ENCODE measurements at regions not wholly inside any gene's neighbourhood (a gene's known extent, or its start where the extent isn't known, plus 50 kb on each side); places are given as distances from the start of the nearest gene placed in this dataset.
"Not testable (repeated sequence)": the region's sequence is repeated elsewhere in the genome, so short reads cannot be mapped to it uniquely, and the experiment has no call there.

DNA sequence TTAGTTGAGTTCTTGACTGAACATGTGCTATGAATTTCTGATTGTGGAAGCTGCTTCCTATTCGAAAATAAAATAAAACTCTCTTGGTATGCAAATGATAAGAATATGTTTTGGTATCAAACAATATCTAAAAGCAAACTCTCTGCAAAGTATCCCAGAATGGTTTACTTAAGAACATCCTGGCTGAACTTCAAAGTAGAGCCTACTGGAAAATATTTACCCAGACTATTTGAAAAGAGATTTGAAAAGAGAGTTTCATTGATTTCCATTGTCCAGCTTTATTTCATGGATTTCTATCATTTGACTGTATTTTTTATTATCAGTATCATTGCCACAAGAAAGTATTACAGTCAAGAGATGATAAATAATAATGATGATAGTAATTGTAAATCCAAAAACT is 171.1 kb upstream of the SLC7A11 start:
- no peak for DNase-seq

DNA sequence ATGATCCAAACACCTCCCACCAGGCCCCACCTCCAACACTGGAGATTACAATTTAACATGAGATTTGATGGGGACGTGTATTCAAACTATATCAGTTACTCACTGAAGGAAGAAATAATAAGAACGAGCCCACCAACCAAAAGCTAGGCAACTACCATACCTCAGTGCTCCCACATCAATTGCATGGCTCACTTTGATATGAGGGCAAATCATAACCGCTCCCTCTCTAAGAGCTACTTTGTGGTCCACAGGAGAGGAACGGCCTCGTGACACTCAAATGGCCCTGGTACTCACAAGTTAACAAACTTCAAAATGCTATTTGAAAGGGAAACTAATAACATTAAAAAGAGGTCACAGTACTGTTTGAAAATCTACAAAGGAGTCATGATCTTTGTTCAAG is 170.7 kb upstream of the SLC7A11 start:
- DNase-seq: no peak

DNA sequence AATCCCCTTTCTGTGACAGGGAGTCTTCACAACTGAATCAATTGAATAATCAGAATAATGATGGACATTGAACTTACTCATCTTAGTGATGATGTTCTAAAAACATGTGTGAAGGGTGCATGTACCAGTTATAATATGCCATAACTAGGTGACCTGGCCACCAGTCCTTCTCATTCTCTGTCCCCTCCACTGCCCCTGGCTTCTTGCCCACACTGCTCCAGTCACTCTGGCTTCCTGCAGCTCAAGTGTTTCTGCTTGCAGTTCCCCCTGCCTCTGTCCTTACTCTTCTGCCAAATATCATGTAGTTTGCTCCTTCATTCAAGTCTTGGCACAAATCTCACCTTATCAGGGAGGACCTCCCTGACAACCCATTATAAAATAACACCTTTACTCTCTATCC is 168.1 kb upstream of the SLC7A11 start:
- DNase-seq: no peak

DNA sequence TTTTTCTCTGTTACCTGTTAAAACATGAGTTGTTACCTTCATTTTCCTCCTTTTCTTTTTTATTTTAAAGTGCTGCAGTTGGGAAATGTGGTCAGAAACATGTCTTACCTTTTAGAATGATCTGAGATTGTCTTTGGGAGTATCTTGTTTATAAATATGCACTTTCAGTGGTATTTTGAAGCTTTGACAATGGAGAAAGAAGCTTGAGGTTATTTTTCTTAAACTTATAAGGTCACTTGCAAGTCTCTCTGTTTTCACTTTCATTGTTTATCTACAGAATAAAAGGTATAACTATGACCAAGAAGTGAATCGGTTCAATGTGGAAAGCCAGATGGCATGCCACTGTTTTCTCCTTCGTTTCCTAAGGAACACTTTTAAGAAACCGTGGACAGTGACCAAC is 167.5 kb upstream of the SLC7A11 start:
- DNase-seq: no peak

DNA sequence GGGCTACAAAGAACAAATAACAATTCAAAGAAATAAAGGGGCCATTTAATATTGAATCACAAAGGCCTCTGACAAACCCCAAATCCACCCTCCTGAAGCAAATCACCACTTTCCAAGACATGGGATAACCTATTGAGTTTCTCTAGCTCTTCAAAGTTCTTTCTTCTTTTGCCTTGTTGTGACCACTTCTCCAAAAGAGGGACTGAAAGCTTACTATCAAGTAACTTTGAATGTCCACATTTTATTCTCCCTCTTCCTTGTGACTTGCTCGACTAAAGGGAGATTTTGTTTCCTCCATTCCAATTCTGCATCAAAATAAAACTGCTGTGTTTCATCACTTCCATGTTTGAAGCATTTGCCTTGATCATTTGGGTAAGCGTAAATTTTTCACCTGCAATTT is 166.6 kb upstream of the SLC7A11 start:
- DNase-seq: no peak

DNA sequence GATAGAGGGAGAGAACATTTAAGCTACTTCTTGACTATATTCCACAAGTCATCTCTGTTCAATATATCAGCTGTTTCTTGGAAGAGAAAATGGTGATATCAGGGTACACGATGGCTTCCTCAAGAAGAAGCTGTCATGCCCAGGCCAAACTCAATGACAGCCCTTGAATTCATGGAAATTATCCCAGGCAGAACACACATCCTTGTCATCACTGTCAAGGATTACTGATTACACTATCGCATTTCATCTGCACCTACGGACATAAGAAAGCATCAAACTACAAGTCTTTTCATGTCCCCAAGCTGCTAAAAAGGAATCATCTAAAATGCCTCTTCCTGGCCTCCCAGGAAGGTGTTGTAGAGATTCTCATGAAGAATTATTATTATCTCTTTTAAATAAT is 165.2 kb upstream of the SLC7A11 start:
- DNase-seq: no peak

DNA sequence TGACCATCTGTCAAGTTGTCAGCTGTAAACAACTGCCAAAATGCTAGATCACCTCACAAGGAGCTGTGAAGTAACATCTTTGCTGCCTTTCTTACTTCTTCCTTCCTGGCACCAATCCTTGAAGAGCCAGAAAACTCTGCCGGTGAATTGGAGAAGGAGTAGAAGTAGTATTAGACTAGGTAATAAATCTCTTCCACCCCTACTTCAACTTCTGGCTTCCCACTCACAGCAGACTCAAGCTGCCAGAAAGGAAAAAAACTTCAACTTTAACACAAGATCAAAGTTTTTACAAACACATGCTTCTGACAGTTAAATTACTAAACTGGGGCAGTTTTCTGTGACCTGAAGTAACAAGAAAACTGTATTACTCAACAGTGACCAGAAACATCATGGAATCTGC is 164.7 kb upstream of the SLC7A11 start:
- DNase-seq: no peak

DNA sequence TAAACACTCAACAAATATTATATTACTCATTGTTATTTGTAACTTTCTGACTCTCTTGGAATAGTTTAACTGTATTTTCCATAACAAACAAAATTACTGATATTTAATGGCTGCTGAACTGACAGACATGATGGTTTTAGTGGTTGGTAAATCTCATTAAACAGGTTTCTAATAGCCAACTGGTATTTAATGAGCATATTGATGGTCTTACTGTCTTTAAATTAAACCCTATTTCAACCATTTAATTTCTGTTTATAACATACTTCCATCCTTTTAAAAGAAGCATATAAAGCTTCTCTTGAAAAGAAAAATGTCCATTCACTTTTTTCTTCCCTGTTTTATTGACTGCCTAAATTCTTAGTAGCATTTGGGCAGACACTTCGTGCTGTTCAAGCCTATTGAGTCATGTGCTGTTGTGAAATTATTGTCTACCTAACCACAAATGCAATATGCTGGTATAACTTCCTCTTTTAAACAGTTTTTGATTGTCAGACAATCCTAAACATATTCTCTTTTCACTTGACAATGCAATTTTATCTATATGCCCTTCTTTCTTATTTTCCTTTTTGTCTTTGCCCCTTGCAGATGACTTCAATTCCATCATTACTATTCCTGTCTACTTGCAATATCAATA is 163.9 kb upstream of the SLC7A11 start:
- no peak for DNase-seq

DNA sequence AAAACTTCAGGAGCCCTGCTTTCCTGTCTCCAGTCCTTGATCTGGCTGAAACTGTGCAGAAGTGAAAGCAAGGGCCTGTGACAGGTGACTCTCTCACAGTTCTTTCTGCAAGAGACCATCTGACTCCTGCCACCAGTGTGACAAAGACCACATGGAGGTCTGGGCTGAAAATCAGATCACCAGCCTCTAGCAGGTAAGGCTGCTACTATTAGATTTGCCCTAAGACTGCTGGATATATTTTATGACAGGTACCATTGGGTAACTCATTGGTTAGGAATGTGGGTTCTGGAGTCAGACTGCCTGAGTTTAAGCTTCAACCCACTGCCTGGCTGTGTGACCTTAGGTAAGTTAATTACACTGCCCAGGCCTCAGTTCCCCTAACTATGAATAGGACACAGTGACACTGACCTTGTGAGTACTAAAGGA is 163.3 kb upstream of the SLC7A11 start:
- DNase-seq: no peak

DNA sequence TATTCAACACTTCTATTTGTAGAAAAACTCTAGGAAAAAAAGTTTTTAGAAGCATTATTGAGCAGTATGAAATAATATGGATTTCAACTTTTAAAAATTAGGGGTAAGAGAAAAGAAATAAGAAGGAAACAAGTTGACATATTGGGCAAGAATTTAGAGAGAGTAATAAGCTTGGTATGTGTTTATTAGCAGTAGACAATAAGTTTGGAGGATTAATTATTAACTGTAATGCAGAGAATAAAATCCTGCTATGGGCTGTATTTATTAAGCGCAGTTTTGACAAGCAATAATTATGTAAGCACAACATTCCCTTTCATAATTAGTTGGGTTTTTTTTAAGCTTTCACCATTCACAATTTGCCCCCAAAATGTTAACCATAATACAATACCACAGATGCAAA is 162.7 kb upstream of the SLC7A11 start:
- no peak for DNase-seq

DNA sequence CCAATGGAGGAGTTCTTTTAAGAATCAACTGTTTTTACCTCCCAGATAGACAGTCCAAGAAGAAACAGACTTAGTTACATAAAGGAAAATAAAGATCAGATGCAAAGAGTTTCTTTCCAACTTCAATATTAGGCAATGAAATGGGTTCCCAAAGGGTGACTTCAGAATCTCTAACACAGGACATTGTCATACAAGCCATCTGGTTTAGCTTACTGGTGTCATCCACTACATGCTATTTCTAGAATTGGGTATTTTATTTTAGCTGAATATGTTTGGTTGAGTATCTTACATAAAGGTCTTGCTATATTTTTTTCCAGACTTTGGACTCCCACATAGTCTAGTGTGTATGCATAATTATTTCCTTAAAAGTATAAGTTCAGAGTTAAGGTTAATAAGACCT is 162.1 kb upstream of the SLC7A11 start:
- DNase-seq: no peak

DNA sequence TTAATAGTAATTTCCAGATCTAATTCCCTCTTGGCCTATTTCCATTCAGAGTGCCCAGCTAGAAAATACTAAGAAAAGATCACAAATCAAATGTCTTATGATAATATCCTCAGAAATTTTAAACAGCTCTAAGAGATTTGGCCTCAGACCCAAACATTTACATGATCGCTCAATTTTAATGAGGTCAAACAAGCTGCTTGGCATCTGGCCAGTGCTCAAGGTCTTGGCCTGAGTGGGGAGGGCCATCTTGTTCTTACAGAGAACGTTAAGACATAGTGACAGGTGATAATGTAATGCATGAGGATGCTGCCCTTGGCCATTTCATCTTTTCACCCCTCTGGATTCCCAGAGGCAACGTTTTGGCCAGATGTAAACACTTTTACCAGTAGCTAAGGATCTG is 159.2 kb upstream of the SLC7A11 start:
- no peak for DNase-seq

DNA sequence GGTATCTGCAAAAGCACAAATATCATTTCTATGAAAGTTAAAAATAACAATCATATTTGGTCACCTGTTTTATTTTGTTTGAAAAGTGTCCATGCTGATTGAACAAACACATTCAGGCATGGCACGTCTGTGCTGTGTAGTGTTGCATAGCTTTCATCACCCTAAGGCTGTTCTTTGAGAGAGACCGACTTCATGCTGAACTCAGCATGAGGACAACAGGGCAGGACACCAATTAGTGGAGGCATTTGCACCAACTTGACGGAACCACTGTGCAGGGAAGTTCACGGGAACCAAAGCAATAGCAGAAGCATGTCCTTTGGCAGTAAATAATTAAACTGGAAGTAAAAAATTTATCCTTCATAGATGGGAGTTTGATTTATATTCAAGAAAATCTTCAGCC is 158.4 kb upstream of the SLC7A11 start:
- no peak for DNase-seq

DNA sequence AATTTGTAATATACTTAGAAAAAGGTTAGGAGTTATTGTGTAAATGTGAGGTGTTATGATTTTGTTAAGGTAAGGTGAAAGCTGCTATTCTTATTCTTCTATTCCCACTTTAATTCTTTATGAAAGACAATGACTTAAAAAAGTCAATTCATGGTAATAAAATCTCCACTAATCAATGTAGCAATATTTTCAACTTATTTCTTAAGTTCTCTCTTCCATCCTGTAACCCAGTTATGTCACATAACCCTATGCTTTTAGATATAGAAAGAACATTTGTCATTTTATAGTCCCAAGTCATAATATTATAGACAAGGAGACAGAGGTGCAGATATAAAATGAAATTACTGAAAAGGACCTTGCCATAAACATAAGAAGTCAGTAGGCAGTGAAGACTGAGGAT is 157.9 kb upstream of the SLC7A11 start:
- no peak for DNase-seq

DNA sequence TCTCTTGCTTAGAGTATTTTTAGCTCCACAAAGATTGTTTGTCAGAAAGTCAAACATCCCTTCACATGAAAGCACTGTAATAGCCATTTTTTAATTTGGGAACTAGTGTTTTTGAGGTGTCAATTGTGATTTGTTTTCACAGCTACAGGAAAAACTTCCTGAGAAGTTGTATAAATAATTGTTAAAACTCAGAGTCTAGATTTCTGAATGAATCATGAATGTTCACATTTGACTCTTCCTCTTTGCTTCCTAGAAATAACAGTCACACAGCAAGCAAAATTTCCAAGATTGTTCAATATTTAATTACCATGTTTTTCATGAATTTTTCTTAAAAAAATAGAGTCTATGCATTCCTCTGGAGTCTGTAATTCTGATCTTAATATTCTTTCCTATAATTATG is 156.9 kb upstream of the SLC7A11 start:
- DNase-seq: no peak

DNA sequence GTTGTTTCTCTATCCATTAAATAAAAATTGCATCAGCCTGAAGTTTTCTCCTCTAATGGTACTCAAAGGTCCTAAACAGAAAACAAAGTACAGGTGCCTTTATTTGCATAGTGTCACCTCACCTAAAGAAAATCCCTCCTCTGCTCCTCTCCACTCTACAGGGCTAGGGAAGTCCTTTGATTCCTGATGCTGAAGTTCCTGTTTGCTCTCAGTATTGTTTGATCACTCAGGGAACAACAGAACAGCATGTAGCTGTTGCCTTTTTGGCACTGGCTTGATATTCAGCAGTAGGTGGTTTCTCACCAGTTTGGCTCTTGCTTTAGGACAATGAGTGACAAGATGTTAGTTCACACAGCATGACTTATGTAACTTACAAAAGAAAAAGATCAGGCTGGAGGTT is 156.2 kb upstream of the SLC7A11 start:
- no peak for DNase-seq

DNA sequence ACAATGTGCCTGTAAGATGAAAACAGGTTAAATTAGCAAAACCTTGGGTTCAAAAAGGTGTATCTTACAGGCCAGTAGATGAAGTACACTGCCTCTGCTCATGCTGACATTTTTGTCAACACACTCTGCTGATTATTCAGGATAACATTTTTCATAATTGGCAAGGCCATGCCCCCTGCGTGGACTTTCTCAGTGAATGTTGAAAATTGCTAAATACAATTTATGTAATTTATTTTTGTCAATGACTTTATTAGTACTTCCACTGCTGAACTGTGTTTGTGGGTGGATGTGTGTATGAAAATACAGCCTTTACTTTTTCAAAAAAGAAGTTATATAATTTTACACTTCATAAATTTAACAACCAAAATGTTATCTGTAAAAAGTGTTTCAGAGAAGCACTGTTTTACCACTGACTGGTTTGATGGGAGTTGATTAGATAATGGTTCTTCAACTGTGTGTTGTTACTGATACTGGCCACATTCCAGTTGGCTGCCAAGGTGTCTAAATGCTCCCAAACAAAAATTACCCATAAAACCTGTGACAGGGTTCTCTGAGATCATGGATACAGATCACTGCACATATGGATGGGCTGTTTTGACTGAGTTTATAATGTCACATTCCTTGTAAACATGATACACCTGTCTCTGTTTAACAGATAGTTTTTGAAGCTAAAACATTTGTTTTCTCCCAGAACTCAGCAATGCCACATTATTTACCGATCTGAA is 151.9 kb upstream of the SLC7A11 start:
- no peak for DNase-seq

DNA sequence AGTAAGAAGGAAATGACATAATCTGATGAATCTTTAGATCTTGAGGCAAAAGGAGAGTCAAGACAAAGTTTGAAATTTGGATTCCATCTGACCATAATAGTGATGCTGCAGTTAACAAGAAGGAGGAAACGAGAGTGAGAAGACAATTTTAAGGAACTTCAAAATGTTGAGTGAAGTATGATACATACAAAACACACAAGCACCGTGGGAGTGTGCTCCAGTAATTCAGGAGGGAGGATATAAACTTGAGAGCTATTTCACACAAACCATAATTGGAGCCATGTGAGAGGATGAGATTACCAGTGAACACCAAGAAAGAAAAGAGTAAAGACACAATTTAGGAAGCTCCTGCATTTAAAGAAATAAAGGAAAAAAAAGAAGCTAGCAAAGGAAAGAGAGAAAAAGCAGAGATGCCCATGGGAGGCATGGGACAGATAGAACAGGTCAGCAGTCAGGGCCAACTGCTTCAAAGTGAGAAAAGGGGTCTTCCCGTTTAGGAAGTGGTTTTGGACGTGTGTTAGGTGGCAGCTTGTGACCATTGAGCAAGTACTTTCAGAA is 150.7 kb upstream of the SLC7A11 start:
- no peak for DNase-seq

DNA sequence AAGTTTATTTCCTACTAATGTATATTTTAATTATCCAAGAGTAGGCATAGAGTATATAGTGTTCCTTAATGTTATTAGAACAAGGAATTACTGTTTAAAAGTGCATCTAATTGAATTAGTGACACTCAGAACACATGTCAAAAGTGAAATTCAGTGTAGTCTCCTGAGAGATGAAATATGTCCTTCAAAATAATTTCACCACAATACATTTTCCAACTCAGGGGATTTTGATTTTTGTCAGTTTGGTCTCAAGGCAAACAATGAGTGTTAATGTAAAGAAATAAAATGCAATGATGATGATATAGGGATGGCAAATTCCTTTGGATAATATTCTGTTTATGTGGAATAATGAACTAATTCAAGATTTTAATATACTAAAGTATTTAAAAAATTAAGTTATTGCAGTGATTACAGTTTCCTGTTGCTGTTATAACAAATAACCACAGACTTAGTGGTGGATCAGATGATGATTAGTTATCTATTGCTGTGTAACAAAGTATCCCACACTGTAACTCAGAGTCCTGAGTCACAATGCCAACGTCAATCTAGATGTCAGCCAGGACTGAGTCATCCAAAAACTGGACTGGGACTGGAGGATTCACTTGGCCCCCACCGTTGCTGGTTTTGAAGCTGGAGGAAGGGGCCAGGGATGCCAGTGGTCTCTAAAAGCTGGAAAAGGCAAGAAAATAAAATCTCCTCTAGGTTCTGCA is 148.0 kb upstream of the SLC7A11 start:
- no peak for DNase-seq

DNA sequence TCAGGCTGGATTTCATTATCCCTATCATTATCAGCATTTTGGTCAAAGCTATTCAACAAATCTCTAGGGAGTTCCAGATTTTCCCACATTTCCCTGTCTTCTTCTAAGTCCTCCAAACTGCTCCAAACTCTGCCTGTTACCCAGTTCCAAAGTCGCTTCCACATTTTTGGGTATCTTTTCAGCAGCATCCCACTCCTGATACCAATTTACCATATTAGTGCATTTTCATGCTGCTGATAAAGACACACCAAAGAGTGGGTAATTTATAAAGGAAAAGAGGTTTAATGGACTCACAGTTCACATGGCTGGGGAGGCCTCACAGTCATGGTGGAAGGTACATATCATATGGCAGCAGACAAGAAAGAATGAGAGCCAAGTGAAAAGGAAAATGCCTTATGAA is 132.8 kb upstream of the SLC7A11 start:
- no peak for DNase-seq

DNA sequence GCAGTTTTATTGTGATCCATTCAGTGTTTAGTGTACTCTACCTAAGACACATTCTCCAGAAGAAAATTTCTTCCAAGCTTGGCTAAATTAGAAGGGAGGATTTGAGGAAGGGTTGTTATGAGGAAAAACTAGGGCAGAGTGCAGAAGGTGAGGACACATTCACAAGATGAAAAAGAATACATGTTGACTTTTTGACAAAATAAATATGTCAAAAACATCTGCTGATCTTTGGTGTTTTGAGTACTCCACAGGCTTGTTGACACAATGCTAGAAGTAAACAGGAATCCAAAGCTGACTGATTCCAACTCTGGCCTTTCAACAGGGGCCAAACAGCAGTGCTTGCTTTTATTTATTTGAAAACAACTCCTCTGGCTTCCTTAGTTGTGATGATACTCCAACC is 125.8 kb upstream of the SLC7A11 start:
- no peak for DNase-seq

DNA sequence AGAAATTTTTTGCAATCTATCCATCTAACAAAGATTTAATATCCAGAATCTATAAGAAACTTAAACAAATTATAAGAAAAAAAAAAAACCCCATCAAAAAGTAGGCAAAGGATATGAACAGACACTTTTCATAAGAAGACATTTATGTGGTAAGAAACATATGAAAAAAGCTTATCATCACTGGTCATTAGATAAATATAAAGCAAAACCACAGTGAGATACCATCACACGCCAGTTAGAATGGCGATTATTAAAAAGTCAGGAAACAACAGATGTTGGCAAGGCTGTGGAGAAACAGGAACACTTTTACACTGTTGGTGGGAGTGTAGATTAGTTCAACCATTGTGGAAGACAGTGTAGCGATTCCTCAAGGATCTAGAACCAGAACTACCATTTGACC is 110.3 kb upstream of the SLC7A11 start:
- not testable (repeated sequence) for DNase-seq

DNA sequence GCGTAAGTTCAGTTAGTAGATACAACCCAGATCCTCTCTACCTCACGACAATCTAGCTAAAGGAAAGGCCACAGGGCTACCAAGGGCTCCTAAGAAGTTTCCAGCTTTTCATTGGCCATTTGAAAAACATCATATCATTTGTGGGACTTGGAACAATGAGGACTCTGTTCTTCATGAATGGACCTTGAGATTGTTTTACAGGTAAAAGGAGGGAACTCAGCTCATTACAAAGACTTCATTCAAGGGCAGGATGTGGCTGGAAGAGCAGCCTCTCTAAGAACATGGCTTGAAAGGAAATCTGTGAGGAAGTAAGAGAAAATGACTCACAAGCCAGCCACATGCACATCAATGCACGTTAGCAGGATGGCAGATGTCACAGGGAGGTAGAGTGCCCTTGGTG is 105.9 kb upstream of the SLC7A11 start:
- no peak for DNase-seq

DNA sequence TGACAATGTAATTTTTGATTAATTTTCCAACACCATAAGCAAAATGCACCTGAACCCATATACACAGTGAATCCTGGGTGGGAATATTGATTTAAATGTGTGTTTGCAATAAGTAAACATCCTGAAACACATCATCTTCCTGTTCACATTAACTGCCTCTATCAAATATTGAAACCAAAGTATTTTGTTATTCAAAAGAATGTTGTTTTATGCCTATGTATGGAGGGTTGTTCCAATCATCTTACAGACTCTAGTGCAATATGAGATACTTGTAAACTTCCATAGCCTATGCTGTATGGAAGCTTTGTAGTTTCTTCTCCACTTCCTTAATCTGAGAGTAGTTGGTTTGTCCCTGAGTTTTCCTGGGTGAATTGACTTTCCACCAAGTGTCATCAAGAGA is 105.4 kb upstream of the SLC7A11 start:
- DNase-seq: no peak
